ENCODE measurements at regions not wholly inside any gene's neighbourhood (a gene's known extent, or its start where the extent isn't known, plus 50 kb on each side); places are given as distances from the start of the nearest gene placed in this dataset.

- DNase-seq (ENCODE audit: low read depth in 2 of 3, low spot score in 2 of 3): no peak
Observed at GRCh38 chr13:76751278-76751677, 134.9 kb downstream of the KCTD12 start.

- no peak for DNase-seq (ENCODE audit: low read depth in 2 of 3, low spot score in 2 of 3)
Observed at GRCh38 chr13:76750126-76750525, 136.1 kb downstream of the KCTD12 start.

- DNase-seq (ENCODE audit: low read depth in 2 of 3, low spot score in 2 of 3): no peak
Observed at GRCh38 chr13:76745261-76746200, 140.7 kb downstream of the KCTD12 start.

- DNase-seq (ENCODE audit: low read depth in 2 of 3, low spot score in 2 of 3): no peak
Observed at GRCh38 chr13:76741624-76742023, 144.6 kb downstream of the KCTD12 start.

- DNase-seq (ENCODE audit: low read depth in 2 of 3, low spot score in 2 of 3): no peak
Observed at GRCh38 chr13:76741046-76741445, 145.2 kb downstream of the KCTD12 start.

- DNase-seq (ENCODE audit: low read depth in 2 of 3, low spot score in 2 of 3): no peak
Observed at GRCh38 chr13:76738616-76739015, 147.6 kb downstream of the KCTD12 start.

- DNase-seq (ENCODE audit: low read depth in 2 of 3, low spot score in 2 of 3): no peak
Observed at GRCh38 chr13:76737526-76737925, 148.7 kb downstream of the KCTD12 start.

- no peak for DNase-seq (ENCODE audit: low read depth in 2 of 3, low spot score in 2 of 3)
Observed at GRCh38 chr13:76735641-76736040, 150.6 kb downstream of the KCTD12 start.

- DNase-seq (ENCODE audit: low read depth in 2 of 3, low spot score in 2 of 3): no peak
Observed at GRCh38 chr13:76733671-76734070, 152.5 kb downstream of the KCTD12 start.

GRCh38 chr13:76732367-76732766 is 153.8 kb downstream of the KCTD12 start:
- DNase-seq (ENCODE audit: low read depth in 2 of 3, low spot score in 2 of 3): no peak

- DNase-seq (ENCODE audit: low read depth in 2 of 3, low spot score in 2 of 3): no peak
Observed at GRCh38 chr13:76730220-76730619, 156.0 kb downstream of the KCTD12 start.

- no peak for DNase-seq (ENCODE audit: low read depth in 2 of 3, low spot score in 2 of 3)
Observed at GRCh38 chr13:76729691-76730090, 156.5 kb downstream of the KCTD12 start.

- DNase-seq (ENCODE audit: low read depth in 2 of 3, low spot score in 2 of 3): no peak
Observed at GRCh38 chr13:76725896-76726295, 160.3 kb downstream of the KCTD12 start.

GRCh38 chr13:76725211-76725610 is 161.0 kb downstream of the KCTD12 start:
- DNase-seq (ENCODE audit: low read depth in 2 of 3, low spot score in 2 of 3): no peak

- DNase-seq (ENCODE audit: low read depth in 2 of 3, low spot score in 2 of 3): no peak
Observed at GRCh38 chr13:76724421-76724820, 161.8 kb downstream of the KCTD12 start.

- no peak for DNase-seq (ENCODE audit: low read depth in 2 of 3, low spot score in 2 of 3)
Observed at GRCh38 chr13:76723551-76724232, 162.5 kb downstream of the KCTD12 start.

GRCh38 chr13:76722782-76723181 is 163.4 kb downstream of the KCTD12 start:
- DNase-seq (ENCODE audit: low read depth in 2 of 3, low spot score in 2 of 3): no peak

GRCh38 chr13:76720821-76721220 is 165.4 kb downstream of the KCTD12 start:
- DNase-seq (ENCODE audit: low read depth in 2 of 3, low spot score in 2 of 3): no peak

- DNase-seq (ENCODE audit: low read depth in 2 of 3, low spot score in 2 of 3): no peak
Observed at GRCh38 chr13:76720416-76720815, 165.8 kb downstream of the KCTD12 start.

- no peak for DNase-seq (ENCODE audit: low read depth in 2 of 3, low spot score in 2 of 3)
Observed at GRCh38 chr13:76719955-76720354, 166.2 kb downstream of the KCTD12 start.

GRCh38 chr13:76717092-76717491 is 169.1 kb downstream of the KCTD12 start:
- no peak for DNase-seq (ENCODE audit: low read depth in 2 of 3, low spot score in 2 of 3)

- no peak for DNase-seq (ENCODE audit: low read depth in 2 of 3, low spot score in 2 of 3)
Observed at GRCh38 chr13:76715621-76716020, 170.6 kb downstream of the KCTD12 start.

Data from activated CD8-positive, alpha-beta memory T cell treated with anti-CD3 and anti-CD28 coated beads for 48 hours (primary cell).